Midbrain (tissue), 1 donor: ENCODE measurements at regions not wholly inside any gene's neighbourhood (a gene's known extent, or its start where the extent isn't known, plus 50 kb on each side); places are given as distances from the start of the nearest gene placed in this dataset.
"Not testable (repeated sequence)": the region's sequence is repeated elsewhere in the genome, so short reads cannot be mapped to it uniquely, and the experiment has no call there.

ENCODE experiments used
- DNase-seq: peaks from one replicate; lab custom pipeline; 2025; lab: John Stamatoyannopoulos, UW

DNA sequence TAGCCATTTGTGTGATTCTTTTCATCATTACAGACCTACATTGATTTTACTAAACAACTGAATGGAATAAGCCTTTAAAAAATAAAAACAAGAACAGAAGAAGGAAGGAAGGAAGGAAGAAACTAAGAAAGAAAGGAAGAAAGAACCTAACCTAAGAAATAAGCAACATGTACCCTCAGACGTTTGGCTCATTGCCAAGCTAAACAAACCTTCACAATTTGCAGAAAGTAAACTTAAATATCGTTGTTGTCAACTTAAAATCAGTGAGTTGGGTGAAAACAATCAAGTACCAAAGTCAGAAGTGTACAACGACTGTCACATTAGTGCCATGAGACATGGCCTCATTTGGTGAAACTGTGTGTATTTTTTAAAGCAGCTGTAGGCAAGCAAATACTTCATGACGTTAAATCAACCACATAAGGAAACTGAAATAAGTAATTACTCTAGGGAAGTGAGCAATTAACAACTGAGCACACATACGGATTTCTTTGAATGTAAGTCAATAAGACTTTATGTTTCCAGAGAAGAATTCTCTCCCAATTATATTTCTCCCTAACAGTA is 313.1 kb upstream of the TMPRSS15 start:
- DNase-seq: no peak

GRCh38 chr21:18722193-18722592 is 318.6 kb upstream of the TMPRSS15 start:
- no peak for DNase-seq

DNA sequence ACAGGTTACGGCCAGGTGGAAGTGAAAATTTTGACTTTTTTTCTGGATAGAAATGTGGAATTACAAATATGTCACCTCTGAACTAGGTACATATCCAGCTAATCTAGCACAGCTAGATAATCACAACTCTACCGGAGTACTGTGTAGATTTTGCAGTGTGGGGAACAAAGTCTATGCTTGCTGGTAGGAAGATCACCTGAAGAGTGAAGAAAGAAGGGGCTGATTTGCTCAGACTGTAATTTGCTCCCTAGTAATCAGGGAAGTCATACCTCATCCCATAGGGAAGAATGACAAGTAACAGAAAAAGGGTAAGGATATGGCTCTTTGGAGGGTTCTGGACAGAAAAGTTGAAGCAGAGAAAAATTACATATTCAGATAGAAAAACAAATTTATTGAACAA is 319.6 kb upstream of the TMPRSS15 start:
- DNase-seq: no peak

DNA sequence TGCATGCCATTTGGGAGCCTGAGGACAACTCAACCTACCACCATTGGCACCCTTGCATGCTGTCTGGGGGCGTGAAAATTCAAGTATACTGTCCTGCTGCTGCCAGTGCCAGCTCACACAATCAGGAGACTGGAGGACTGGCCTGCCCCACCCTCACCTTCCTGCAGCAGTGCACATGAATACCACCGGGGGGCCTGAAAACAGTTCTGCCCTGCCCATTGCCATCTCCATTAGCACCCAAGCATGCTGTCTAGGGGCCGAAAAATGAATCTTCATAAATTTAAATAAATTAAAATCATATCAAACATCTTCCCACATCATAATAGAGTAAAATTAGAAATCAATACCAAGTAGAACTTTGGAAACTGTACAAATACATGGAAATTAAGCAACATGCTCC is 322.1 kb upstream of the TMPRSS15 start:
- no peak for DNase-seq

GRCh38 chr21:18741954-18742353 is 338.4 kb upstream of the TMPRSS15 start:
- DNase-seq: no peak

DNA sequence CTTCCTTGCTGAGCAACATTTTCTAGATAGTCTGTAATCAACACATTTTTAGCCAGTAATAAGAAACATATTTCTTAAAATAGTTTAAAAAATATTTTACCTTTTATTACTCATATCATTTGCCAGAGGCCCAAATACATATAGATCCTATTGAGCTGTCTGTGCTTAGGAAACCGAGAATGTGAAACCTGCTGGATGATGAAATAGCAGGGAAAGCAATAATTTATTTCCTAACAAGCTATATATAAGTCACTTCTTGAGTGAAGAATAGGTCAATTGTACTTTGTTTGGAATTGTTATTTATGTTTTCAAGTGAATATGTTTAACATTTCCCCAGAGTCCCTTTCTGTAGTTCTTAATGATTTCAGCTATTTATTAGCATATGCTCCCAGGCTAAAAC is 339.9 kb upstream of the TMPRSS15 start:
- no peak for DNase-seq

DNA sequence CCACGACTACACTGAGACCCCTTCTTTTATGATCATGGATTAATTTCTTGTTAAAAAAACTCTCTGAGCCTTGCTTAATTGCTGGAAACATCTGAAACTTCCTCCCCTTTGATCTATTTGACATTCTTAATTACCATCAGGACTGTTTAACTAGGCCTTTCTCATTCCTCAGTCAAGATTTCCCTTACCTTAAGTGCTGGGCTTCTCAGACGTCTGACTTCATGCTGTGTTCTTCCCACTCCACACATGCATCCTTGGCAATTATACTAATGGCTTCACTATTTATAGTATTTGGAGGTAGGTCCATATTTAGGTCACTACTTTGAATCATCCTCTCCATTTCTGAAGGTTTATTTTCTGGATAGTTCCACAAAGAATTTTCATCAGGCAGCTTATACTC is 341.3 kb upstream of the TMPRSS15 start:
- DNase-seq: no peak

- not testable (repeated sequence) for DNase-seq
These were observed 349.3 kb upstream of the TMPRSS15 start for GRCh38 chr21:18752894-18753293.

DNA sequence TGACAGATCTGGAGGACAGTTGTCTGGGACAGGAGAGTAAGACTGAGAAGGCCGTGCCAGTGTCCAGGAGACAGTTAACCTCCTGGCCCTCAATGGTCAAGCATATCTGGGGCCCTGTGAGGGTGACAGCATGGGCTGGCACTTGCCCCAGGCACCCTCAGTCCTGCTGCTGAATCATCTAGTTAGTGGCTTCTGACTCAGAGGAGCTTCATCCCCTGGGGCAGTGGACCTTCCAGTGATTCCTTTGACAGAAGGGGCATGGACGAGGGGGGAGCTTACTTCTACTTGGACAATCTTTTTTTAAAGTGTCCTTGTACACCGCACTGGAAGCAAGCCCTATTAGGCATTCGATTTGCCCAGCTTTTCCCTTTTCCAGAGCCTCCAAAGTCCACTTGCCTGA is 352.7 kb upstream of the TMPRSS15 start:
- not testable (repeated sequence) for DNase-seq

- DNase-seq: no peak
These were observed 355.7 kb upstream of the TMPRSS15 start for GRCh38 chr21:18759267-18759666.

GRCh38 chr21:18759751-18760161 is 356.2 kb upstream of the TMPRSS15 start:
- no peak for DNase-seq

- no peak for DNase-seq
These were observed 356.7 kb upstream of the TMPRSS15 start for GRCh38 chr21:18760247-18760646.

DNA sequence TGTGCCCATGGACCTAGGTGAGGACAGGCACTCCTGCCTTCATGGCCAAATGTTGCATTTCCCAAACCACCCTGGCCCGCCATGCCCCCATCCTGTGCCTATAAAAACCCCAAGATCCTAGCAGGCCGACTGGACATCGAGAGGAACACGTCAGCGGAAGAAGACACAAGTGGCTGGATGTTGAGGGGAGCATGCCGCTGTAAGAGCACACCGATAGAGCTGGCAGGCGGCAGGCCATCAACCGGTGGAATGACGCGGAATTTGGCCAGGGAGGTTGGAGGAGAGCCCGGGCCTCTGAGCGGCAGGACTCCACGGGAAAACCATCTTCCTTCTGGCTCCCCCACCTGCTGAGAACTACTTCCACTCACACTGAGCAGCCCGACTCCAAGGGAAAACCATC is 361.1 kb upstream of the TMPRSS15 start:
- DNase-seq: no peak

DNA sequence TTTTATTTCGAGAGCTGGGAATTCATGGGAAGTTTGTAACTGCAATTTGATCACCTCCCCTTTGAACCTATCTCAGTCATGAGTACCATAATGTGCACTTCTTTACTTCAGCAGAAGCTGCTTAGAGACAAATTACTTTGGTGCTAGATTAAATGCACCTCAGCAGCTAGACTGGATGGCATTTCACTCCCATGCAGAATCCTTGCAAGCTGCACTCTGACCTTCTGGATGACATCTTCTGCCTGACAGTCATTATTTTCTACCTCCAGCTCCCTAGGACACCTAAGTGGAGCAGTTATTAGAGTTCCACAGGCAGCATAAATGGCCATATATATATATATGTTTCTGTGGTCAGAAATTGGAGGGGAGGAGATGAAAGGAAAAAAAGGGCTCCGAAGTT is 366.0 kb upstream of the TMPRSS15 start:
- no peak for DNase-seq

DNA sequence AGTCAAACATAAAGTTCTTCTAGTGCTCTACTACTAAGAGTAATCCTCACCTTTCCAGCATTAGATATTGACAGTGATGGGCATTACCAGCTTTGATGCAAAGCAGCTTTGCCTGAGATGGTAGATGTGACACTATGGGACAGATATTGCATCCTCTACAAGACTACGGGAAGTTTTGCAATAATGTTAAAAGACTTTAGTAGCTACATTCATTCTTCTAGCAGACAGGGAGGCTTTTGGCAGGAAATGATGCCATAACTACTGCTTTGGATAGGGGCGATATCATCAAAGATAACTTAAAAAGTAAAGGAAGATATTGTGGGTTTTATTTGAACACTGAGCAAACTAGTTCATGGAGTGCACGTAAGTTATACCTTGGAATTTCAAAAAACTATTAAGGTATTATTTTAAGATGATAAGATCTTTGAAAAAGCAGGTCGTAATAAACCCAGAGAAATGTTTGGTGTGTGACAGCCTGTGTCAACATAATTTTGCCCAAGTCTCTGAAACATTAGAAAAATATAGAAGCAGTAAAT is 368.3 kb upstream of the TMPRSS15 start:
- no peak for DNase-seq

GRCh38 chr21:18772404-18772803 is 368.8 kb upstream of the TMPRSS15 start:
- DNase-seq: no peak

DNA sequence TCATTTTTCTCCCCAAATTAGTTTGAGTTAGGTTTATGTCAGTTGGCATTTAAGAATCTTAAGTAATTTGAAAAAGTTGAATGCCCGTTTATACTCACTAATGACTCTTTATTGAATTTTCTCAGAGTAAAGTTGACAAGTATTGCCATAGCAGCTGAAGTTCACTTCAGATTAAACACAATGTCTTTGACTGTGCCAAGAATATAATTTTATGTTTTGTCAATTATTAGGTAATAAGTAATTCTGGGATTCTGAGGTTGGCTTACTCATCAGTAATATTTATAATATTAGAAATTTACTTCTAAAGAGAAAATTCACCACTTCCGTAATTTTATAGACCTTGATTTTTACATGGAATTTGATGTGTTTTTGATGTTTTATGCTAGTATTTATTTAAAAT is 369.3 kb upstream of the TMPRSS15 start:
- DNase-seq: no peak

DNA sequence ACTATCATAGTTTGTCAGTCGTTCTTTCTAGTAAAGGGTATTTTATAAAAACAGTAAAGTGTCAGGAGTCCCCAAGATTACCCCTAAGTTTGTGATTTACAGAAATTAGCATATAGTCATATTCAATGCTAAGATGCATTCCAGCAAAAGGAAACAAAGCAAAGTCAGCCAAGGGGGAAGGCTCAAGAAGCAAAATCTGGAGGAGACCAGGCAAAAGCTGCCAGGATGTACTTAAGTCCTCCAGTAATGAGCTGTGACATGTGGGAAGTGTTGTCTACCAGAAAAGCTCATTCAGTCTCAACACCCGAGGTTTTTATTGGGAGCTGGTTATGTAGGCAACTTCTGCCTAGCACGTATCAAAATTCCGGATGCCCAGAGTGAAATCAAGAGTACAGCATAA is 373.4 kb upstream of the TMPRSS15 start:
- DNase-seq: no peak

DNA sequence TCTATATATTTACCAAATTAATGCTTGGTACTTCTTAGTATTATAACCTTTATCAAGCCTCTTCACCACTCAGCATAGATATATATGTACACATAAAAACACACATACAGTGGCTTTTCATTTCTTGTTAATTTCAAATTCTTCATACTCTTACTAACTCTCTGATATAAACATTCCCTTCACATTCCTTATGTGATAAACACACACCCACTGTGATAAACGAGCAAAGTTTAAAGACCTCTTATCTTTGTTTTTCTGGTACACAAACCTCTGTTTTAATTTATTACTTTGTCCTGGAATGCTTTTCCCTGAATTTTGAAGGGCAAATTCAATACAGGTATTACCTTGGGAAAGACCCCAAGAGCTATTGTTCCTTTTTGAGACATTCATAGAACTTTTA is 379.1 kb upstream of the TMPRSS15 start:
- no peak for DNase-seq

GRCh38 chr21:18801468-18801867 is 397.9 kb upstream of the TMPRSS15 start:
- DNase-seq: no peak

- DNase-seq: no peak
These were observed 400.0 kb upstream of the TMPRSS15 start for GRCh38 chr21:18803624-18804023.

DNA sequence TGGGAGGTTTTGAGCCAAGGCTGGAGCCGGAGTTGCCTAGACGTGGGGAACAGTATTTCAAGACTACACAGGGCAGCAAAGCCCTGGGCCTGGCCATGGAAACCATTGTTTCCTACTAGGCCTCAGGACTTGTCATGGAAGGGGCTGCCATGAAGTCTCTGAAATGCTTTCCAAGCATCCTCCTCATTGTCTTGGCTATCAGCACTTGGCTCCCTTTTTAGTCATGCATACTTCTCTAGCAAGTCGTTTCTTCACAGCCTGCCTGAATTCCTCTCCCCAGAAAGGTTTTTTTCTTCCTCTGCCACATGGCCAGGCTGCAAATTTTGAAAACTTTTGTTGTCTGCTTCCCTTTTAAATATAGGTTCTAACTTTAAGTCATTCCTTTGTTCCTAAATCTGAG is 406.6 kb upstream of the TMPRSS15 start:
- DNase-seq: no peak

GRCh38 chr21:18812308-18812707 is 408.7 kb upstream of the TMPRSS15 start:
- no peak for DNase-seq

DNA sequence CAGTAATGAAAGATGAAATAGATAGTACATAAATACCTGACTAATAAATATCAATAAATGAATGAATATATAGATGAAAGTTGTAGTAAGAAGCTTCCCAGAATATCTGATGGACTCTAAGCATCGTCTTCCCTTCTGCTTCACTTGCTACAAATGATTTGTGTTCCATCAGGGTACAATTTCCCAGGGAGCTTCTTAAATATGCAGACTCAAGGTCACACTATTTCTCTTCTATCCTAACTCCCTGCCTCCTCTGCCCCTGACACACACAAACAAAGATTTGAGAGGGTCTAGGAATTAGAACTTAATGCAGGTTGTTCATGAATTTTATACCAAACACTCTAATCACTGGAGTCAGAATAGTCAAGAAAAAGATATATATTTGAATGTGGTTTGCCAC is 415.9 kb upstream of the TMPRSS15 start:
- no peak for DNase-seq

GRCh38 chr21:18826562-18826961 is 423.0 kb upstream of the TMPRSS15 start:
- DNase-seq: no peak
